Astrocyte (in vitro differentiated cells and primary cell): ENCODE measurements at regions not wholly inside any gene's neighbourhood (a gene's known extent, or its start where the extent isn't known, plus 50 kb on each side); places are given as distances from the start of the nearest gene placed in this dataset.

Experiments
- EZH2 ChIP-seq: IDR thresholded peaks from 2 replicates; pipeline ENCODE4 v1.6.1; 2012; ENCODE audit warnings: mild to moderate bottlenecking, low read length, inconsistent platforms; ENCODE audit not compliant: insufficient read depth
- TF ChIP-seq, protein P1 (sequence below): IDR thresholded peaks from 2 replicates; pipeline ENCODE4 v1.5.1; 2011; ENCODE audit warnings: low read depth, mild to moderate bottlenecking, inconsistent platforms, low read length, moderate library complexity; ENCODE audit not compliant: insufficient read depth

- TF ChIP-seq, protein P1, sequence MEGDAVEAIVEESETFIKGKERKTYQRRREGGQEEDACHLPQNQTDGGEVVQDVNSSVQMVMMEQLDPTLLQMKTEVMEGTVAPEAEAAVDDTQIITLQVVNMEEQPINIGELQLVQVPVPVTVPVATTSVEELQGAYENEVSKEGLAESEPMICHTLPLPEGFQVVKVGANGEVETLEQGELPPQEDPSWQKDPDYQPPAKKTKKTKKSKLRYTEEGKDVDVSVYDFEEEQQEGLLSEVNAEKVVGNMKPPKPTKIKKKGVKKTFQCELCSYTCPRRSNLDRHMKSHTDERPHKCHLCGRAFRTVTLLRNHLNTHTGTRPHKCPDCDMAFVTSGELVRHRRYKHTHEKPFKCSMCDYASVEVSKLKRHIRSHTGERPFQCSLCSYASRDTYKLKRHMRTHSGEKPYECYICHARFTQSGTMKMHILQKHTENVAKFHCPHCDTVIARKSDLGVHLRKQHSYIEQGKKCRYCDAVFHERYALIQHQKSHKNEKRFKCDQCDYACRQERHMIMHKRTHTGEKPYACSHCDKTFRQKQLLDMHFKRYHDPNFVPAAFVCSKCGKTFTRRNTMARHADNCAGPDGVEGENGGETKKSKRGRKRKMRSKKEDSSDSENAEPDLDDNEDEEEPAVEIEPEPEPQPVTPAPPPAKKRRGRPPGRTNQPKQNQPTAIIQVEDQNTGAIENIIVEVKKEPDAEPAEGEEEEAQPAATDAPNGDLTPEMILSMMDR = no peak
- no peak for TF ChIP-seq EZH2
Observed at GRCh38 chr20:47931002-47931401, 145.7 kb upstream of the SULF2 start.
